Erythroblast (primary cell): ENCODE measurements at regions not wholly inside any gene's neighbourhood (a gene's known extent, or its start where the extent isn't known, plus 50 kb on each side); places are given as distances from the start of the nearest gene placed in this dataset.

Experiments
- GATA1 ChIP-seq: IDR thresholded peaks from 2 replicates; pipeline ENCODE4 v1.6.1; 2011; ENCODE audit warnings: low read depth, mild to moderate bottlenecking, control low read depth, low read length, moderate library complexity
- POLR2A ChIP-seq: IDR thresholded peaks from 2 replicates; pipeline ENCODE4 v1.6.1; 2011; ENCODE audit warnings: mild to moderate bottlenecking, low read length

- TF ChIP-seq POLR2A, result no peak
- TF ChIP-seq GATA1, result no peak
Observed at GRCh38 chr2:160901613-160902012, 258.6 kb upstream of the TANK start.
